CMK (cell line): ENCODE measurements at regions not wholly inside any gene's neighbourhood (a gene's known extent, or its start where the extent isn't known, plus 50 kb on each side); places are given as distances from the start of the nearest gene placed in this dataset.
"Not testable (repeated sequence)": the region's sequence is repeated elsewhere in the genome, so short reads cannot be mapped to it uniquely, and the experiment has no call there.

Experiments
- DNase-seq: peaks from one replicate; pipeline ENCODE4 v3.0.0-alpha.2; 2010; ENCODE audit warnings: low read depth

- no peak for DNase-seq
These were observed 522.5 kb downstream of the RMST start for GRCh38 chr12:97984974-97985580.

- no peak for DNase-seq
These were observed 523.2 kb downstream of the RMST start for GRCh38 chr12:97985834-97986233.

DNA sequence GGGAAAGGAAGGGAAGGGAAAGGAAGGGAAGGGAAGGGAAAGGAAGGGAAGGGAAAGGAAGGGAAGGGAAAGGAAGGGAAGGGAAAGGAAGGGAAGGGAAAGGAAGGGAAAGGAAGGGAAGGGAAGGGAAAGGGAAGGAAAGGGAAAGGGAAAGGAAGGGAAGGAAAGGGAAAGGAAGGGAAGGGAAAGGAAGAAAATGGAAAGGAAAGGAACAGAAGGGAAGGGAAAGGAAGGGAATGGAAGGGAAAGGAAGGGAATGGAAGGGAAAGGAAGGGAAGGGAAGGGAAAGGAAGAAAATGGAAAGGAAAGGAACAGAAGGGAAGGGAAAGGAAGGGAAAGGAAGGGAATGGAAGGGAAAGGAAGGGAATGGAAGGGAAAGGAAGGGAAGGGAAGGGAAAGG lies 526.0 kb downstream of the RMST start:
- DNase-seq = not testable (repeated sequence)

DNA sequence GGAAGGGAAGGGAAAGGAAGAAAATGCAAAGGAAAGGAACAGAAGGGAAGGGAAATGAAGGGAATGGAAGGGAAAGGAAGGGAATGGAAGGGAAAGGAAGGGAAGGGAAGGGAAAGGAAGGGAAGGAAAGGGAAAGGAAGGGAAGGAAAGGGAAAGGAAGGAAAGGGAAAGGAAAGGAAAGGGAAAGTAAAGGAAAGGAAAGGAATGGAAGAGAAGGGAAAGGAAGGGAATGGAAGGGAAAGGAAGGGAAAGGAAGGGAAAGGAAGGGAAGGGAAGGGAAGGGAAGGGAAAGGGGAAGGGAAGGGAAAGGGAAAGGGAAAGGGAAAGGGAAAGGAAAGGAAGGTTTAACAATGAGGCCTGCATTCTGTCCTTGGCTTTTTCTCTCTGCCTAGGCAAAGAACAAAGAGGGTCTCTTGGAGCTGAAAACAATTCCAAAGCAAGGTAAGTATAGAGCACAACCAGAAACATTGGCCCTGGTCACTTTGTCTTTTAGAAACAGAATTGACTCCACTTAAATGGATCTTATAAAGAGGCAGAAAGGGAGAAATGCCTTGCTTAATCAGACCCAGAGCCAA lies 525.9 kb upstream of the TMPO start:
- no peak for DNase-seq

GRCh38 chr12:97994746-97995484 lies 520.5 kb upstream of the TMPO start:
- DNase-seq = no peak

- DNase-seq = no peak
These were observed 519.8 kb upstream of the TMPO start for GRCh38 chr12:97995559-97995958.

DNA sequence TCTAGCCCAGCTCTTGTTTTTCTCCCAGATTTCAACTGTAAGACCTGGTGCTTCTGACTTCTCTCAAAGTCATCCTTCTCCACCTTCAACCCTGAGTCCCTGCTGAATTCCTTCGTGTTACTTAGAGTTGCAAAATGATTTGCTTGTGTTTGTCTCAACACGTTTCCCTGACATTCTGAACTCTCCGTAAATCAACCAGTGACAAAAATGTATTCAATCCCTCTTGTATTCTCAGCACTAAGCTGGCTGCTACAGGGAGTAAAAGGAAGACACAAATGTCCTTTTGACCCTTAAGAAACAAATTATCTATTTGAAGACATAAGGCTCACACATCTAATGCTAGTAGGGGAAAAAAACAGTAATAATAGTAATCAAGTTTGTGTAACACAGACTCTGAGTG lies 514.0 kb upstream of the TMPO start:
- no peak for DNase-seq

DNA sequence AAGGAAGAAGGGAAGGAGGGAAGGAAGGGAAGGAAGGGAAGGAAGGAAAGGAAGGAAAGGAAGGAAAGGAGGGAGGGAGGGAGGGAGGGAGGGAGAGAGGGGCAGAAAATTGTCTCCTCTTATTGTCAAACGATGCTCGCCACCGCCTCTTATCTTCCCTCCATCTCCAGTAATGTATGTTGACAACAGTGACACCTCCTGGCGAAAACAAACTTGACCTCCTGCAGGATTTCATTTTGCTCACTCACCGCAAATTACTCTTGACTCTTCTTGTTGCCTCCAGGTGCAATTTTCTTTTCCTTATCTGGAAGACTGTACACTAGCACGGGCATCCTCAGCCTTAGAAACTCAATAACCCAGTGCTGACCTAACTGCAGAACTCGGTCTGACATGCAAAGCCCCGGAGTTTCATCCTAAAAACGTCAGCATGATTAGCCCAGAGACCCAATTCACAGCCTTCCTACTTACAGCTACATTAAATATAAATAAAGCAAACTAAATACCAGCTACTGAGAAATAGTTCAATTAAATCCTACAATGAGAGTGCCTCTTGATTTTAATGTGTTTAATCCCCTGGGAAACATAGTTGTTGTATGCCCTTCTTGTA lies 512.4 kb upstream of the TMPO start:
- DNase-seq = peak; percentile 15

GRCh38 chr12:98007963-98008362 lies 507.4 kb upstream of the TMPO start:
- no peak for DNase-seq

GRCh38 chr12:98013560-98013959 lies 501.8 kb upstream of the TMPO start:
- no peak for DNase-seq

DNA sequence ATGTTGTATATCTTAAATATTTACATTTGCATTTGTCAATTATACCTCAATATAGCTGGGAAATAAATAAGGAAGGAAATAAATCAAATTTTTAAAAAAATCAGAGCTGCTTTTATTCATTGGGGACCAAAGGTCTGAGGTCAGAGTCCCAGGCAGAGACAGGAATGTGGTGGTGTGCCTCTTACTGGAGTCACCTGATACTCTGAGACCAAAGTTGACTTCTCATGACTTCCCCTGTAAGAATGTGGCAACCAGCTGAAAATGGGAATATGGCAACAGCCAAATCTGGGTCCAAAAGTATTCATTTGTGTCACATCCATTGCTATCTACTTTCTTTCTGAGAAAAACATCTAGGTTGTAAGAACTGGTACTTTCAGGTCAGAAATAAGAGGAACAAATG lies 496.6 kb upstream of the TMPO start:
- no peak for DNase-seq

DNA sequence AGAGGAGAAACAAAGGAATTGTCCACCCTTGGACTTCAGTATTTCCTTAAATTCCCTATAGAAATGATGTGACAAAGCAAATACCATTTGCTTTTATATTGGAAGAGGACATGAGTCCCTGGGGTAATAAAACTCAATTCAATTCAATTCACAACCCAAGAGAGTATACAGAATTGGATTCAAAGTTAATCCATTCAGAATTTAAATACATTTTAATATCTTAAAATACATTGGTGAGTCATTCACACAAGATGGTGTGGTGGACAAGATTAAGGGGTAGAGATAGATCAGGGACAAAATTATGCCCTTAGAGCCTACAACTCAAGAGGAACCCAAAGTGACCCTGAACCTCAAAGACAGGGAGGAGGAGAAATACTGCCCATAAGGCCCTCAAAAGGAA lies 495.0 kb upstream of the TMPO start:
- DNase-seq = no peak

DNA sequence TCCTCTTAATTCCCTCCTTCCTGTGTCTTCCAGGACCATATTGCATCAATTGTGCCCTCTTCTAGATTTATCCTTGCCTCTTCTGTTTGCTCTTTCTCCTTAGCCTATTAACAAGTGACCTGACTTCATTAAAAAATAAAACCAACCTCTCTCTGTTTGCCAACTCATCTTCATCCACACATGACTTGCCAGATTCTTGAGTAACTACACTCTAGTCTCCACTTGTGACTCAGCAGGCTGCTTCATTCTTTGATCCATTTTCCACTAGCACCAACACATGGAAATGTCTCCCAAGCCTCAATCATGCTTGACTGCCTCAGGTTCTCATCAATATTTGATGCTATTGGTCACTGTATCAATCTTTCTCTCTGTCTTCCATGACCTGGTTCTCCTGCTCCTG lies 492.4 kb upstream of the TMPO start:
- no peak for DNase-seq

- DNase-seq = no peak
These were observed 477.8 kb upstream of the TMPO start for GRCh38 chr12:98037401-98038140.

DNA sequence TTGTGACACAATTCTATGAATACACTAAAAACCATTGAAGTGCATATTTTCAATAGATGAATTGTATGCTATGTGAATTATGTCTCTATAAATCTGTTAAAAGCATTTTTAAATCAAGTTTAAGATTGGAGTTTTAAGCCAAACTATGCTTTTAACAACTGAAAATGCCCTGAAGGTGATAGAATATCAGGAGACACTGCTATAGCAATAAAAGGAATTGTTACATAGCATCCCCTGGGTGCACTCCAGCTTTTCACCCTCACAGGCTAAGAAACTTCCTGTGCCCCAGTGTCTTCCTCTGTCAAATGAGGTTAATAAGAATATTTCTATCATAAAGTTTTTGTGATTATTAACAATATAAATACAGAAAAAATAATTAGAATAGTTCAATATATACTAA lies 472.7 kb upstream of the TMPO start:
- no peak for DNase-seq

DNA sequence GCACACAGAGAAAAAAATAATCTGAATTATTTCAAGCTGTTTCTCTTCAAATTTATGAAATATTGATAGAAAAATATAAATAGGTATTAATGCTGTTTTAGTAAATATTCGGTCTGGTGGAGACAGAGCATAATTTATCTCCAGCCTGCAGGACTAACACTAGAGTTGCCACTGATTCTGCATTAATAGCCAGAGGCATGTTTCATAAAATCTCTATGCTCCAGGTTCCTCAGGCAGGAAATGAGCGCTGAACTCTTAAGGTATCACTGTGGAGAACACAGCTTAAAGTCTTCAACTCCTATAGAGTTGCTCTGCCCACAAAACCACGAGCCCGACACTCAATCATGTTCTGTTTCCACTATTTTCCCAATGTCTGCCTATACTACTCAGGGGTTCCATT lies 470.0 kb upstream of the TMPO start:
- DNase-seq = no peak

DNA sequence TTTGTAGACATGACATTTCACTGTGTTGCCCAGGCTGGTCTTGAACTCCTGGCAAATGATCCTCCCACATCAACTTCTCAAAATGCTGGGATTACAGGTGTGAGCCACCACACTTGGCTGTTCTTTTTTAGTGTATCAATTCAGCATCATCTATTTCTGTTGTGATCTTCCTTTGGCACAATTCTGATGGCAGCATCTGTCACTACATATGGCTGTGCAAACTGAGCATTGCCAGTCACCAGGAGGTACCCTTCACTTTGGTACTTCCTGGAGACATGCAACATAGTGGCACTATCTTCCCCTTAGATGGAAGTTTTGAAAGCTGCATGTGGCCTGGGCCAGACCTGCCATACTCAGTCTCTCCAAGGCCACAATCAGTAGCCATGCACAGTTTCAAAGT lies 467.1 kb upstream of the TMPO start:
- no peak for DNase-seq

- DNase-seq = no peak
These were observed 462.2 kb upstream of the TMPO start for GRCh38 chr12:98053202-98053601.

- DNase-seq = no peak
These were observed 457.7 kb upstream of the TMPO start for GRCh38 chr12:98057701-98058100.

- DNase-seq = no peak
These were observed 457.2 kb upstream of the TMPO start for GRCh38 chr12:98058213-98058612.

- no peak for DNase-seq
These were observed 456.6 kb upstream of the TMPO start for GRCh38 chr12:98058838-98059237.

GRCh38 chr12:98059659-98060343 lies 455.6 kb upstream of the TMPO start:
- no peak for DNase-seq
